ENCODE measurements at regions not wholly inside any gene's neighbourhood (a gene's known extent, or its start where the extent isn't known, plus 50 kb on each side); places are given as distances from the start of the nearest gene placed in this dataset.

GRCh38 chr3:57009802-57010201 lies 50.7 kb upstream of the SPATA12 start:
- 96 to 97% (median 97%) methylated on average over 7 of the region's 7 CpGs for WGBS, 3 donors
- no peak overlapping the region for H3K27ac ChIP-seq
- intact Hi-C loops (cut with DNase I): no loop called here
- no peaks in the 10 kb centered on the region for H3K9me3 ChIP-seq
- H3K4me1 ChIP-seq: peaks cover 26% of the 10 kb centered on the region
- H3K4me3 ChIP-seq: no peak overlapping the region
- no peaks in the 10 kb centered on the region for H3K27me3 ChIP-seq (ENCODE audit: insufficient read depth in 3 of 3, low read length in 2 of 3)
- no peak for ATAC-seq
- no peak for TF ChIP-seq CTCF (IDR thresholded peaks at IDR 0.05)
- DNase-seq: no peak
- no peaks in the 10 kb centered on the region for H3K36me3 ChIP-seq (ENCODE audit: insufficient read depth in 1 of 2, low read depth in 1 of 2)

GRCh38 chr3:57009367-57009766 lies 51.1 kb upstream of the SPATA12 start:
- peaks cover 26% of the 10 kb centered on the region for H3K4me1 ChIP-seq
- no peaks in the 10 kb centered on the region for H3K27me3 ChIP-seq (ENCODE audit: insufficient read depth in 3 of 3, low read length in 2 of 3)
- intact Hi-C loops (cut with DNase I): no loop called here
- H3K4me3 ChIP-seq: no peak overlapping the region
- H3K27ac ChIP-seq: no peak overlapping the region
- H3K9me3 ChIP-seq: no peaks in the 10 kb centered on the region
- no peaks in the 10 kb centered on the region for H3K36me3 ChIP-seq (ENCODE audit: insufficient read depth in 1 of 2, low read depth in 1 of 2)
- TF ChIP-seq CTCF (IDR thresholded peaks at IDR 0.05): no peak
- 74 to 90% (median 89%) methylated on average over 7 of the region's 7 CpGs for WGBS, 3 donors
- DNase-seq (no peak), ATAC-seq (no peak)

GRCh38 chr3:57007521-57008460 lies 52.7 kb upstream of the SPATA12 start:
- peak overlapping the region; percentile 85 for H3K27ac ChIP-seq
- peaks cover 26% of the 10 kb centered on the region for H3K4me1 ChIP-seq
- DNase-seq: peak; percentile 79 to 83
- H3K9me3 ChIP-seq: no peaks in the 10 kb centered on the region
- intact Hi-C loops (cut with DNase I): no loop called here
- no peak for TF ChIP-seq CTCF (IDR thresholded peaks at IDR 0.05)
- peak overlapping the region; percentile 31 for H3K4me3 ChIP-seq
- H3K36me3 ChIP-seq (ENCODE audit: insufficient read depth in 1 of 2, low read depth in 1 of 2): no peaks in the 10 kb centered on the region
- WGBS, 3 donors: 26 to 41% (median 27%) methylated on average over 18 of the region's 18 CpGs
- peak; percentile 82 to 93 (median 90) for ATAC-seq
- no peaks in the 10 kb centered on the region for H3K27me3 ChIP-seq (ENCODE audit: insufficient read depth in 3 of 3, low read length in 2 of 3)

- no peaks in the 10 kb centered on the region for H3K9me3 ChIP-seq
- peaks cover 26% of the 10 kb centered on the region for H3K4me1 ChIP-seq
Observed at GRCh38 chr3:57006949-57007419, 53.5 kb upstream of the SPATA12 start.

More at GRCh38 chr3:57006949-57007419, 53.5 kb upstream of the SPATA12 start:
- peak overlapping the region; percentile 85 for H3K27ac ChIP-seq
- H3K4me3 ChIP-seq: peak overlapping the region; percentile 31
- DNase-seq: no peak
- no peaks in the 10 kb centered on the region for H3K36me3 ChIP-seq (ENCODE audit: insufficient read depth in 1 of 2, low read depth in 1 of 2)
- ATAC-seq: peak; percentile 54 to 63 (median 60)
- H3K27me3 ChIP-seq (ENCODE audit: insufficient read depth in 3 of 3, low read length in 2 of 3): no peaks in the 10 kb centered on the region
- TF ChIP-seq CTCF (IDR thresholded peaks at IDR 0.05): peak; percentile 17
- 38 to 42% (median 39%) methylated on average over 7 of the region's 7 CpGs for WGBS, 3 donors
- intact Hi-C loops (cut with DNase I): no loop called here
